Stimulated activated CD8-positive, alpha-beta memory T cell treated with anti-CD3 and anti-CD28 coated beads, Interleukin-4, amount 100 ng/mL, for 48 hours (primary cell): ENCODE measurements at regions not wholly inside any gene's neighbourhood (a gene's known extent, or its start where the extent isn't known, plus 50 kb on each side); places are given as distances from the start of the nearest gene placed in this dataset.

ENCODE experiments used
- DNase-seq: peaks from one replicate; pipeline ENCODE4 v3.0.0-alpha.2; 2020

DNA sequence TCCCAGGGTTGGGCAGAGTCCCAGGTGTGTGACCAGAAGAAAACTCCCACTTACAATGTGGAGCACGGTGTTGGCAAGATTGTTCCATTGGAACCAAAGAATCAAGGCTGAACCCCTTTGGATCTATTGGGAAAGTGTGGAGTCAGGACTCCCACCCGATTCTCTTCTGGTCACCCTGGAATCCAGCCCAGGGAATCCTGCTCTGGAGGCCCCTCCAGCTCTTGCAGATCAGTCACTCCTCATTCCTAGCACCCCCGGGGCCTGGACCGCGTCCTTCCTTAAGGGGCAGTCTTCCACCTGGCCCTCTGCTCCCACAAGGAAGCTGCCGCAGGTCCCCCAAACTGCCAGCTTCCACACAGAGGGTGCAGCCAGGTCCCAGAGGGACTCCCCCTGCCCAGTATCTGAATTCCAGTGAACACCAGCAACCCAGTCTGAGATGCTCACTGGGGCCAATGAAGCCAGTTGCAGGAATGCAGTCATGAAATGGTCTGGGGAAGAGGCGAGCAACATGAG is 170.1 kb downstream of the GADD45G start:
- DNase-seq, result no peak

DNA sequence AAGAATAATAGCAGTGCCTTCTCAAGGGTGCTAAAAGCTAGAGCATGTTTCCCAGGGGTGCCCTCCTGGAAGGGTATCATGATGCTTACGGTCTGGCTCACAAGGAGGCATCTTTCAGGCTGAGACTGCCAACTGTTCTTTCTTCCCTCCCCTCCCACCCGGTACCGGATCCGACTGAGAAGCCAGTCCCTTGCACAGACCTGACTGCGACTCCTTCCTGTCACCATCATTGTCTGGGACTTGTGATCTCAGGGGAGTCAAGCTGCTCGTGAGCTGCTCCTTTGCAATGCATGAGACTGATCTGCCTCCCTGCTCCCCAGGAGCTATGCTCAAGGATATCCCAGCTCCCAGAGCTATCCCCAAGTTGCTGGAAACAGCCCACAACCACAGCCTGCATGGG is 170.8 kb downstream of the GADD45G start:
- no peak for DNase-seq

DNA sequence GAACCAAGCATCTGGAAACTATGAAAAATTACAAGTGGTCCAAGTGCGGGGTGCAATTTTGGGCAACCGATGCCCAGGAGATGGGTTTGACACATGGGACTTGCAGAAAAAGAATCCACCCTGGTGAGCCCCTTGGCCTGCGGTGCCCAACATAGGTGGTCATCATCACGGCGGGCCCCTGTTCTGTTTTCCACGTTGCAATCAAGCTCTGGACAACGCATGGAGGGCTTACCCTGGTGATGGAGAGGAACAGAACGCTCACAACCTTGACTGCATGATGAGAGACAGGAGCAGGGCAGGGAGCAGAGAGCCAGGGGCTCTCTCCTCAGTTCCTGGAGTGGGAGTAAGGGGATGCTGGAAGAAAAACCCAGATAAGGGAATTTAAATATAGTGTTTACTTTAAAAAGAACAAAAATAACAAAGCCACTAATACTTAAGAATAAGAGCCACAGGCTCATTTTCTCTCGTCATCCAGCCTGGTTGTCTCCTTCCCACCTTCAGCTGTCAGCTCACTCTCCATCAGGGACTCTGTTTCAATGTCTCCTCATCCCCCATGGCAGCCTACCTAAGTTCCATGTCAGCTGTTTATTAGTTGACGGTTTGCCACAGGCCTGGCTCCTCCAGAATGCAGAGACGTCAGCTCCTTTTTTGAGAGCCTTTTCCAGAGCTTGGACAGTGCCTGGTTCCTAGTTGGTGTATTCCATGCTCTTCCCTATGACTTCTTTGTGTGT is 172.1 kb downstream of the GADD45G start:
- no peak for DNase-seq

DNA sequence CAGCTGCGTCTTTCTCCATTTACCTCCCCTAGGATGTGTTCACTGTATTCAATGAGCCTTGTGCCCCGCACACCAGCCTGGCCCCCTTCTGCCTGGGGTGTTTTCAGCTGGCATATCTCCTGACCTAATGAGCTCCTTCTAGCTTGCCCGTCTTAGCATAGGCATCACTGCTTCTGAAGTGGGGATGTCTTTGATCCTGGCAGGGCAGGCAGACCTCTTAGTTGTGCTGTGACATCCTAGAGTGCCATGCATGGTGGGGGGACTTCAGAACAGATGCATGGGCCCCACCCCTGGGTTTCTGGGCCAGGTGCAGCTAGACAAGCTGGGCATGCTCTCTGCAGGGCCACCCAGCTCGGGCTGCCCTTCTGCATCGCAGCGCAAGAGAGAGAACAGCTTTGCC is 172.7 kb downstream of the GADD45G start:
- DNase-seq, result no peak

DNA sequence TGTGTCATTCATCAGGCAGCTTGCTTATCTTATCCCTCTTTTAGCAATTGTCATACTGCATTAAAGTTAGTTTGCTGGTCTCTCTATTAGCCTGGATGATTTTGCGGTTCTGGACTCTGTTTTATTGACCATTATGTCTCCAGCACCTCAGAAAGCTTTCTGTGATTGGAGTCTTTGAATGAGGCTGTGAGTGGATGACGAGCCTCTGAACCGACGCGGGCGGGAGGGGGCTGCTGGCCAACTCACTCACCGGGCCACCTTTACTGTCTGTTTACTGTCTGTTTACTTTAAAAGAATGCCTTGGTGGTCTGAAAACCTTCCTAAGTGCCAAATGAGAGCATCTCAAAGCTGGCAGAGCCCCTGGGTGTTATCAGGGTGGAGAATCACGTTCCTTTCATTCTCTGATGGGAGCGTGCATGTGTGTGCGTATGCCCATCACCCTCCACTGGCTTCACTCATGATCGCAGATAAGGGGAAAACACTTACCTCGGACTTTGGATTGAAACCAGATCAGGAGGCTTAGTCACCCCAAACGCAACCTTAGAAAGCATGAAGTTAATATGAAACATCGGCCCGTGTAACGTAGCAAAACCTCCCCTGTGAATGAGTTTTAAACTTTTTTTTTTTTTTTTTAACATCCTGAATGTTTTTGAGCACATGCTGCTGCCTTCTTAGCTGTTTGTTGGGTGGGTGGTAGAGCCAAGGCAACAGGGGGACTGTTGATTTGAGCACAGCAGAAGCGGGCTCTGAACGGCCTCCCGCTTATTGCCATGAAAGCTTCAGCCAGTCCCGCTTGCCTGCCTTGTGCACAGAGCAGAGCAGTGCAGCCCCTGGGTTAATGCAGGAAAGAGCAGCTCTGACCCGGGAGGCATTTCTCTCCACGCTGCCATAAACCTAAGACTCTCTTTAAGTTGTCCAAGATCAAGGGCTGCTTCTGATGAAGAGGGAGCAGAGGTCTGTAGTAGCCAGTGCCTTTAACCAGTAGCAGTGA is 173.6 kb downstream of the GADD45G start:
- no peak for DNase-seq

DNA sequence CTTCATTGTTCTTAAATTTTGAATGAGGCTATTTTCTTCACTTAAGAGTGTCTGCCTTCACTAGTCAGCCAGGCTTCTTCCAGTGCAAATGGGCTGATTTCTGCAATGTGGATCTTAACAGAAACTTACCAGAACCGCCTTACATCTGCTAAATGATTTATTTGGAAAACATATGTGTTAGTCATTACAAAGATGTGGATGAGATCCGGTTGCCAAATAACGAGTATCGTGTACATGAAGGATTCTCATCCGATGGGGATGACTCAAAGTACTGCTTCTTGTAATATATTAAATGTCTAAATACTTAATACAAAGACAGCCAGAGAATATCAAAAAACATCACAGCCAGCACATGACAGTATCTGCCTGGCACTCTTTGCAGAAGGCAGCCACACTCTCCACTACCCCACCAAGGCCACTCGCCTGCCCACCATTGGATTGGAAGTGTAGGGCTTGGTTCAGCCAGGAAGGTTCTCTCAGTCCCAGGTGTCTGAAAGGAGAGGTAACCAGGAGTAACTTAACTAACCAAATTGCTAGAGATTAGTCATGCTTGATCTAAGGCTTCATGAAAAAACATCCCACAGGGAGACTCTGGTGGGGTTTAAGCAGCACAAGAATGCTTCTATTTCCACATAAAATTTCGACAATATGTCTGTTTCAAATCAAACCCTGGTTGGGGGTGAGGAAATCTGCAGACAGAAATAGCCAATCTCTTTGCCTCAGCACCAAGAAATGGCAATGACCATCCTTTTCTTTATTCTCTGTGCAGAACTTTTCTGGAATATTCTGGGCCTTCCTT is 174.8 kb downstream of the GADD45G start:
- no peak for DNase-seq

DNA sequence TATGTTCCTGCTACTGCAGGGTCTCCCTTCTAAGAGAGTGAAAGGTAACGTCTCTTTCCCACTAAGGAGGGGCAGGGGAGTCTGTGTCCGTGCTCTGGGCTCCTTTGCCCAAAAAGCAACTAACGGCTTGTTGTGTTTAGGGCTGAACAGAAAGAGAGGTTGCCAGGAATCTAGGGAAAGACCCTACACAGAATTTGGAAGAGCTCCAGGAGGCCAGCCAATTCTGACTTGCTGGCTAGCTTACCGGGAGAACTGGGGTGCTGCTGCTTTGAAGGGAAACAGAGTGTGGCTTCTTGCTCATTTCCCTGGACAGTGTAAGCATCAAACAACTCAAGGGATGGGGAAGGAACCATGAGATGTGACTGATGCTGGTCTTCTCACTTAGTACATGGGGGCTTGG is 176.1 kb downstream of the GADD45G start:
- DNase-seq, result no peak

DNA sequence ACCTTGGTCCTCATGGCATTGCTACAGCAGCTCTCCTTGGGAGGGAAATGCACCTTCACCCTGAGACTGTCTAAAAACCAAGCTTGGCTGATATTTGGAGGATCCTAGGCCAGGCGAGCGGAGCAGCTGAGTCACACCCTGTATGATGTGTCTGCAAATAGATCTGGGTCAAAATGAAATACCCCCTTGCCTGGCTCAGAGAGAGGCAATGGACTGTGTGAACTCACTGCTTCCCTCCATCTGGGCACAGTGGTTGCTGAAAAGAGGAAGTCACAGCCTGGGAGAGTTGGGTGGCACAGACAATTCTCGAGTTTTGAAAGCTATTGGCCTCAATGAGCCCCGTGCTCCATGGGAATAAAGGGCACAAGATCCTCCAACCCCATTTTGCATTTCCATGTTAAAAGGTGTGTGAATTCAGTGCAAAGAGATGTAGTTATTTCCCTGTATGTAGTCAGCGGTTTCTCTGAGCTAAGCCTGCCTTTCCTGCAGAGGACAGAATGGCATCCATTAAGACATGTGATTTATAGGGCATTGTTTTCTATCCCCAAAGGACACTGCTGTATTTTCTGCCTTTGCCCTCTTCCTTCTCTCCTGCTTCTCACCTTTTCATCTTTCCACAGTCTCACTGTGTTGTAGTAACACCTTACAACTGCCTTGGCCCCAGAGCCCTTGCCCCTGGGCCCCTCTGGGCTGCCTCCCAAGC is 177.2 kb downstream of the GADD45G start:
- peak; percentile 28 for DNase-seq

DNA sequence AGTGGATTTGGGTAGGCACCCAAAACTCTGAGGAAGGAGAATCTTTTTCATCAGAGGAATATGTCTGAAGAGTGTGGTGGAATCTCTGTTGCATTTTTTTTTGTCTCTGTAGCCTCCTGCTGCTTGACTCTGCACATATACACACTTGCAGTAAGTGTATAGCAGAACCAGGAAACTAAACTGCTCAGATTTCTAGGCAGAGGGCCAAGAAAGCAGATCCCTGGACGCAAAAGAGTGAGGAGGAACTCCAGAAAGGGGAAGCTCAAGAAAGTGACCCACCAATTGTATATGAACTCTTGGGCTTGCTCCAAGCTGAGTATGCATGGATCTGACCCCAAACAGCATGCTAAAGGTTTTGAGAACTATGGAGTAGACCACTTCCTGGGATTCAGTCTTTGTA is 181.8 kb downstream of the GADD45G start:
- no peak for DNase-seq

DNA sequence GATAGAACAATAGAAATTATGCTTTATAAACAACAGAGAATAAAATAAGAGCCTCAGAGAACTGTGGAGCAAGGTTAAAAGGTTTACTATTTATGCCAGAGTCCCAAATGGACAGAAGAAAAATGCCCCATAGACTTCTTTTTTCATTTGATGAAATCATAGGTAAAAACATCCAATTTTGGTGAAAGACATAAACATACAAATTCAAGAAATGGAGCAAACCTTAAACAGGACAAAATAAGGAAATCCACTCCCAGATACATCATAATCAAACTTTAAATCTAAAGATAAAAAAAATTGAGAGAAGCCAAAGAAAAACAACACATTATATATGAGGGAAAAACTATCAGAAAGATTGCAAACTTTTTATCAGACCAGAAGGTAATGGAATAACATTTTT is 182.8 kb downstream of the GADD45G start:
- DNase-seq, result no peak

DNA sequence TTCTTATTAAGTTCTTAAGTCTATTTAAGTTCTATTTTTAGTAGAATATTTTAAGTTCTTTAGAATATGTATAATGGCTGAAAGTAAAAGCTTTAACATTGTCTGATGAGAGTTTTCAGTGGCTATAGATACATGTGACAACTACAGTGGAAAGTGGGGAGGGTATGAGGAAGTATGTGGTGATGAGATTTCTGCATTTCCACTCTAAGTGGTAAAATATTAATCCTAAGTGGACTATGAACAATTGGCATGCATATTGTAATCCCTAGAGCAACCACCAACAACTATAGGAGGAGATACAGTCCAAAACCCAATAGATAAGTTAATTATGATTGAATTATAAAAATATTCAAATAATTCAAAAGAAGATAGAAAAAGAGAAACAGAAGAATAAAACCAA is 183.6 kb downstream of the GADD45G start:
- no peak for DNase-seq

DNA sequence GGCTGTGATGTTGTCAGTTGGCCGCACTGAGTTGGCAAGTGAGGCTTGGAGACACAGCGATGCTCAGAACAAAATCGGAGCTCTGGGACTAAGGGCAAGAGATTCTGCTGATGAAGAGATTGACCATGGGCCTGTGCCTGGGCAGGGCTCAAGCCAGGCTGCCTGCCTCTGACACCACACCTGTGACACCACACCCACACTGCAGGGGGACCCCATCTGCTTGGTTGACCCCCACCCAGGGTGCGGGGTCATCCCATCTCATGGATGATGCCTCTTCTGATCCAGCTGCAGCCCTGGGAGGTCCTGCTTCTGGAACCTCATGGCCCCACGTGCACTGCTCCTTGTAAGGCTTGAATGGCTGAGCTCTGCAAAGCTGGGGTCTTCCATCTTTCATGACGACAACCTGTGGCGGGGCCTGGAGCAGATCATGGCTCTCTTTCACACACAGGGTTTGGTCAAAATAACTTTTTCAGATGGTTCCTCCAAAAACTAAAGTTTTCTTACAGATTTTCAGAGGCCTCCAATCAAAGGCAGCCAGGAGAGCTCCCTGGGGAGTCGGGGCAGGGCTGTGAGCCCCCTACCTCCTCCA is 185.2 kb downstream of the GADD45G start:
- DNase-seq, result no peak

DNA sequence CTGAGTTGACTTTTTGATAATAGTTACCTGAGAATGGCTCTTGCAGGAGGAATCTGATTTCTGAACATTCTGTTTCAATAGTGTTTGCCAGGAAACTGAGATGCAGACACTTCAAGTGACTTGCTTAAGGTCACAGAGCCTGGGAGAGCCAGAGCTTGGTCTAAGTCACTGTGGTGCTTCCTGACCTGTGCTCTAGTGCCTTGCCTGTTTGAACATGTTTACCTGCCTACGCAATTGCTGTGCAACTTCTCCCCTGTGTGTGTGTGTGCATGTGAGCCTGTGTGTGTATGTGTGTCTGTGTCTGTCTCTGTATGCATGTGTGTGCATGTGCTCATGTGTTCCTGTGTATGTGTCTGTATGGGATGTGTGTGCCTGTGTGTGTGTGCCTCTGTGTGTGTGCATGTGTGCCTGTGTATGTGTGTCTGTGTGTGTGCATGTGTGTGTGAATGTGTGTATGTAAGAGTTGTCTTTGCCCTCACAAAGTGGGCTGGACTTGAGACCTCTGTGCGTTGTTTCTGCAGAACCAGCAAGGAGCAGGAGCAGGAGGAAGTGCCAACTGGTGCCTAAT is 185.8 kb downstream of the GADD45G start:
- DNase-seq, result no peak

DNA sequence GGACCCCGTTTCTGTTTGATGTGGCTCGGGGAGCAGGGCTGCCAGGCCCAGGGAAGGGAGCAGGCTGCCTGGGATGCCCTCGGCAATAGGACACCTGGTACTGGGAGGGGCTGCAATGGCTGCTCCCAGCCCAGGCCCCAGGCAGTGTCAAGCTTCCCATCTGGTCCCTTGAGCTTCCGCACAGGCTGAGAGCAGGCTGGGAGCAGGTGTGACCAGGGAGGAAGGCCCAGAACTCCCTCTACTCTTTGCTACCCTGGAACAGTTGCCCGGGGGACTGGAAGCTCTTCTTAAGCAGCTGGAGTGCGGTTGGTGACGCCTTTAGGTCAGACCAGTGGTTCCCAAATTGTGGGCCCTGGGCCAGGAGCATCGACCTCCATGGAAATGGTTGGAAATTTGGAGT is 186.9 kb downstream of the GADD45G start:
- DNase-seq, result no peak

DNA sequence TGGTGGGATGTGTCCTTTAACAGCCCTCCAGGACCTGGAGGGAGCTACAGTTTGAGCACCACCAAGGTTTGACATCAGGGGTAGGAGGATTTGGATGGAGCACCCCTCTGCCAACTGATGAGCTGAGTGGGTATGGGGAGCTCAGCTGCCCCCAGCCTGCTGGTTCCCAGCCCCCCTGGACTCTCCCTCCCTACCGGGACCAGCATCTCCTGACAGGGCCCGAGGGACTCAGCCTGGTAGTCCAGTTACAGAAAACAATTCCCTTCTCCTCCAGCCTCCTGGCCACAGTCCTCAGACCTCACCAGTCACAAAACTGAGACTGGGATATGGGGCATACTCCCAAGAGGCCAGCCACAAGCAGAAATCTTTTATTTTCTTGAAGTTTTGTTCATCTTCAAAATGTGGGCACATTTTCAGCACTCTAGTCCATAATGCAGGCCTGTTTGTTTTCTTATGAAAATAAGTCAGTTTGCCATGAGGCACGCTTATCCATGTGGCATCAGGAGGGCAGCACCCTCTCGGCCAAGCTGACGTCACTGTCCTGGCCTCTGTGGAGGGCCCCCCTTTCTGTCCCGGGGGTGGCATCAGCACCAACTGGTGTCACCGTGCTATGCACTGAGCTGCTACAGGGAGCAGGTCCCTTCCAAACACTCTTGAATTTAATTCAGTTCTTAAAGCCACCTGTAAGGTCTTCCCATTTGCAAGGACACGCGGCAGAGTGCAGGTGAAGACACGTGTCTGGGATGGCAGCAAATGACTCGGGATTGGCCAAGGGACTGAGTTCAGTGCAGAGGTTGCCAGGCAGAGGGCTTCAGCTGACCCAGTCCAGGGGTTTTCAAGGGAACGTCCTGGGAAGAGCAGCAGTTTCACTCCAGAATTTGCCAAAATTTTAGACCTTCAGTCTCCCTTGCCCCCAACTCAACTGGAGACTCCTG is 187.6 kb downstream of the GADD45G start:
- no peak for DNase-seq

DNA sequence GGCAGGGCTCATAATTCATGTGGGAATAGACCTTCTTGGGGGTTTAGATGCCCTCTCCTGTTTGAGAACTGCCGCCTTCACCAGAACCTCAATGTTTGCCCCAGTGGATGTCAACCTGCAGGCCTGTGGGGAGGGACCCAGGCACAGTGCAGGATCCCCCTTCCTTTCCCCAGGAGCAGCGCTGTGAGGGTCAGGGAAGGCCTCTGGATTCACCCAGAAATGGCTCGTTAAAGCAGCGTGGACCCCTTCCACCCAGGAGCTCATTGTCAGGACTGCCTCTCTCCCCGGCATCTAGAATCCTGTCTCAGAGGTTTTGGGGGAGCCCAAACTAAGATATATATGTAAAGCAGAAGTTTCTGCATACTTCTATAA is 188.3 kb downstream of the GADD45G start:
- DNase-seq, result no peak

DNA sequence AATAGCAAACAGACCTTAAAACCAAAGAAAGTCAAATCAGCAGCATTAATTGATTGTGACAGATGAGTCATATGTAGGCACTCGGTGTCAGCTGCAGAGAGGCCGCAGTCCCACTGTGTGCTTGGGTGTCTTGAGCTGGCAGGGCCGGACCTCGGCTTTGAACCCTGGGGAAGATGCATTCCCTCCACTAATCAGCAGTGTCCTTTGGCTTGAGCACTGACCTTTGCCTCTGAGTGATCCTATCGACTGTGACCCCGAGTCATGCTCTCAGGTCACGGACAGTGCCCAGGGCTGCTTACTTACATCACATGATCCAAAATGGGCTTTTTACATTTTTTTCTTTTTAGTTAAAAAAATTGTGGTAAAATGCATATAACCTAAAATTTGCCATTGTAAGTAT is 188.7 kb downstream of the GADD45G start:
- no peak for DNase-seq

DNA sequence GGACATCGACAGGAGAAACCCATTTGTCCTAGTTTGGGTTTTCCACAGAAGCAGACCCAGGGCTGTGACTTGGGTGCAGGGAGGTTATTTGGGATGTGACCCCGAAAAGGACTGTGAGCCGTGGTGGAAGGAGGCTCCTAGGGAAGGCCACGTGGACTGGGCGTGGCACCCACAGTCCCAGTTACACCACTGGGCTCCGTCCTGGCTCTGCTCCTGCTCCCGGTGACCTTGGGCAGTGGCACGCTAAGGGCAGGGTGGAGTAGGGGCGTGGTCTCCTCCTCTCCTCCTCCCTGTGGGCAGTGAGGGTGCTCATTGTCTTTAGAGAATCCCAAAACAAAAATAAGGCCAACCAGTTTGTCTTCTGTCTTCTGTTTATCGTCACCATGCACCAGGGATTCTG is 190.1 kb downstream of the GADD45G start:
- DNase-seq, result no peak

DNA sequence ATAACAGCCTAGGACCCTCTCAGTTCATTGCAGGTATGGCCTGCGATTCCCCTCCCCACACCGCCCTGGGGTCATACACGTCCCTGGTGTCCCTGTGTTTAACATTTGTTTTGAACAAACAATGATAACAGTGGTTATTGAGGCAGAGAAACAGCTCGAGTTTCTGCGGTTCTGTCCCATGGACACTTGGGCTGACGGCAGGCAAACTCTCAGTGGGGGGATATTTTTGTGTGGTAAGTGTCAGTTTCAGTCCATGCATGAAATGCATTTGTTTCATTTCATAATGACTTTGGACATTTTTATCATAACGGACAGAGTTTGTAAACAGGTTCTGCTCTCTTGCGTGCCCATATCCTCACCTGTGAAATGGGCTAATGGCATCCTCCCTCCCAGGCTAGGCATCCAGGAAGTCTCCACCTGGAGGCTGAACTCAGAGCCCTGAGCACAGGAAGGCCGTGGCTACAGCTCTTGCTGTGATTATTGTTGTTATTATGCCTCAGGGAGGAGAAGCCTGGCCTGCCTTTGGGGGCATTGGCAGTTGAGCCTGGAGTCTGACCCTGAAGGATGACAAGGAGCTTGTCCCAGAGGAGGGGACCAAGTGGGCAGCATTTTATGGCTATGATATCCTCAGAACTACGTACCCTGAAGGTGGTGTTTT is 190.9 kb downstream of the GADD45G start:
- no peak for DNase-seq

DNA sequence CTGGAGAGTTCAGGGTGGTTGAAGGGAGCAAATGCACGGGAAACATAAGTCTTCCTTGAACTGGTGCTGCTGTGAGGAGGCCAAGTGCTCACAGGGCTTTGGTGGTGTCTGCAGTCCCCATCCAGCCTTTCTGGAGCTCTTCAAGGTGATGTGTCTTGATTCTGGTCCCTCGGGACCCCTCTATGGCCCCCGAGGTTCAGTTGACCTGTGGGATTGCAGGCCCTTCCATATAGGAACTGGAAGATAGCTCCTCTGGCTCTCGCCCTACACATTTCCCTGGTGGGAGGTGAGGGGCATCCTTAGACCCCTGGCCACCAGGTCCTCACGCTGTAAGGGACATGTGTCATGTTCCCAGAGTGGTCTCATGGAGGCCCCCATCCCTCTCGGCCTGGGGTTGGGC is 191.8 kb downstream of the GADD45G start:
- no peak for DNase-seq
